ENCODE measurements at regions not wholly inside any gene's neighbourhood (a gene's known extent, or its start where the extent isn't known, plus 50 kb on each side); places are given as distances from the start of the nearest gene placed in this dataset.

DNA sequence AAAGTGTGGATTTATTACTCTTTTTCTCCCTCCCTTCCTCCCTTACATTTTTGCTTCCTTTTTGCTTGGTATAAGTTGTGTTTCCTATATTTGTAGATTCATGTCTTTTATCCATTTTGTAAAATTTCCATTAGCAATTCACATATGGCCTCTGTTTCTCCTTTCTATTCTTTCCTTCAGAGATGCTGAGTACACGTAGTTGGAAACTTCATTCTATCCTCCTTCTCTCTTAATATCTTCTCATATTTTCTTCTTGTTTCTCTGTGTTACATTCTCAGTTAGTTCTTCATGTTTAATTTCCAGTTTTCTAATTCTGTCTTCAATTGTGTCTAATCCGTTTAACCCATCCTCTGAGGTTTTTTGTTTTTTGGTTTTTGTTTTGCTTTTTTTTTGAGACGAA is 188.9 kb downstream of the ZIC5 start:
- TF ChIP-seq, protein P1, sequence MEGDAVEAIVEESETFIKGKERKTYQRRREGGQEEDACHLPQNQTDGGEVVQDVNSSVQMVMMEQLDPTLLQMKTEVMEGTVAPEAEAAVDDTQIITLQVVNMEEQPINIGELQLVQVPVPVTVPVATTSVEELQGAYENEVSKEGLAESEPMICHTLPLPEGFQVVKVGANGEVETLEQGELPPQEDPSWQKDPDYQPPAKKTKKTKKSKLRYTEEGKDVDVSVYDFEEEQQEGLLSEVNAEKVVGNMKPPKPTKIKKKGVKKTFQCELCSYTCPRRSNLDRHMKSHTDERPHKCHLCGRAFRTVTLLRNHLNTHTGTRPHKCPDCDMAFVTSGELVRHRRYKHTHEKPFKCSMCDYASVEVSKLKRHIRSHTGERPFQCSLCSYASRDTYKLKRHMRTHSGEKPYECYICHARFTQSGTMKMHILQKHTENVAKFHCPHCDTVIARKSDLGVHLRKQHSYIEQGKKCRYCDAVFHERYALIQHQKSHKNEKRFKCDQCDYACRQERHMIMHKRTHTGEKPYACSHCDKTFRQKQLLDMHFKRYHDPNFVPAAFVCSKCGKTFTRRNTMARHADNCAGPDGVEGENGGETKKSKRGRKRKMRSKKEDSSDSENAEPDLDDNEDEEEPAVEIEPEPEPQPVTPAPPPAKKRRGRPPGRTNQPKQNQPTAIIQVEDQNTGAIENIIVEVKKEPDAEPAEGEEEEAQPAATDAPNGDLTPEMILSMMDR (IDR thresholded peaks at IDR 0.05; ENCODE audit: insufficient read depth in 1 of 2, low read depth in 1 of 2, low read length in 1 of 2, severe bottlenecking in 1 of 2, unreplicated experiment in 1 of 2): no peak
- Histone ChIP-seq H3K4me3 (ENCODE audit: low read depth, low read length) (no peak overlapping the region), H3K27me3 (replicated peaks; ENCODE audit: control insufficient read depth, insufficient read depth, low read length) (no peaks in the 10 kb centered on the region), H3K4me1 (no peaks in the 10 kb centered on the region), H3K9me3 (peaks cover 8% of the 10 kb centered on the region; the same call in 1 of the 2 replicates), H3K36me3 (ENCODE audit: control insufficient read depth, insufficient read depth, low read length) (no peaks in the 10 kb centered on the region)
- BruUV-seq (replicated peaks): no TSS peak
- Mint-ChIP-seq H3K9me3 (ENCODE audit: unreplicated experiment) (peaks cover 19% of the 10 kb centered on the region), H3K4me3 (ENCODE audit: unreplicated experiment) (no peak overlapping the region), H3K36me3 (ENCODE audit: insufficient read depth, unreplicated experiment) (no peaks in the 10 kb centered on the region), H3K27me3 (ENCODE audit: insufficient read depth, unreplicated experiment) (no peaks in the 10 kb centered on the region), H3K4me1 (ENCODE audit: low read depth, unreplicated experiment) (no peaks in the 10 kb centered on the region), H3K27ac (ENCODE audit: unreplicated experiment) (no peak overlapping the region)
- intact Hi-C loops (cut with micrococcal nuclease; ENCODE audit: unreplicated experiment): no loop called here
- DNase-seq: no peak
- POLR2A ChIA-PET: no interaction called here
- CTCF ChIA-PET: no interaction called here

- intact Hi-C loops (cut with micrococcal nuclease; ENCODE audit: unreplicated experiment): no loop called here
- ChIA-PET POLR2A (no interaction called here), CTCF (no interaction called here)
- Histone ChIP-seq H3K36me3 (ENCODE audit: control insufficient read depth, insufficient read depth, low read length) (no peaks in the 10 kb centered on the region), H3K4me3 (ENCODE audit: low read depth, low read length) (no peak overlapping the region), H3K4me1 (peaks cover 7% of the 10 kb centered on the region; the same call in 1 of the 2 replicates), H3K27me3 (replicated peaks; ENCODE audit: control insufficient read depth, insufficient read depth, low read length) (no peaks in the 10 kb centered on the region), H3K9me3 (peaks cover 8% of the 10 kb centered on the region; the same call in 1 of the 2 replicates)
- Mint-ChIP-seq H3K4me3 (ENCODE audit: unreplicated experiment) (no peak overlapping the region), H3K27ac (ENCODE audit: unreplicated experiment) (no peak overlapping the region), H3K9me3 (ENCODE audit: unreplicated experiment) (peaks cover 19% of the 10 kb centered on the region), H3K4me1 (ENCODE audit: low read depth, unreplicated experiment) (peaks cover 7% of the 10 kb centered on the region), H3K27me3 (ENCODE audit: insufficient read depth, unreplicated experiment) (no peaks in the 10 kb centered on the region), H3K36me3 (ENCODE audit: insufficient read depth, unreplicated experiment) (no peaks in the 10 kb centered on the region)
- TF ChIP-seq, protein P1 (IDR thresholded peaks at IDR 0.05; ENCODE audit: insufficient read depth in 1 of 2, low read depth in 1 of 2, low read length in 1 of 2, severe bottlenecking in 1 of 2, unreplicated experiment in 1 of 2): no peak
- no peak for DNase-seq
- no TSS peak for BruUV-seq (replicated peaks)
These were observed 193.1 kb downstream of the ZIC5 start for GRCh38 chr13:99778500-99778899.

GRCh38 chr13:99777873-99778272 is 193.7 kb downstream of the ZIC5 start:
- no peaks in the 10 kb centered on the region for H3K27me3 Mint-ChIP-seq (ENCODE audit: insufficient read depth, unreplicated experiment)
- H3K4me3 Mint-ChIP-seq (ENCODE audit: unreplicated experiment): no peak overlapping the region
- peaks cover 8% of the 10 kb centered on the region; the same call in 1 of the 2 replicates for H3K9me3 ChIP-seq
- H3K9me3 Mint-ChIP-seq (ENCODE audit: unreplicated experiment): peaks cover 14% of the 10 kb centered on the region
- H3K36me3 ChIP-seq (ENCODE audit: control insufficient read depth, insufficient read depth, low read length): no peaks in the 10 kb centered on the region
- BruUV-seq (replicated peaks): no TSS peak
- H3K36me3 Mint-ChIP-seq (ENCODE audit: insufficient read depth, unreplicated experiment): no peaks in the 10 kb centered on the region
- no peaks in the 10 kb centered on the region for H3K27me3 ChIP-seq (replicated peaks; ENCODE audit: control insufficient read depth, insufficient read depth, low read length)
- ChIA-PET CTCF (no interaction called here), POLR2A (no interaction called here)
- H3K4me3 ChIP-seq (ENCODE audit: low read depth, low read length): no peak overlapping the region
- TF ChIP-seq, protein P1 (IDR thresholded peaks at IDR 0.05; ENCODE audit: insufficient read depth in 1 of 2, low read depth in 1 of 2, low read length in 1 of 2, severe bottlenecking in 1 of 2, unreplicated experiment in 1 of 2): no peak
- intact Hi-C loops (cut with micrococcal nuclease; ENCODE audit: unreplicated experiment): no loop called here
- H3K4me1 Mint-ChIP-seq (ENCODE audit: low read depth, unreplicated experiment): peaks cover 7% of the 10 kb centered on the region
- no peak overlapping the region for H3K27ac Mint-ChIP-seq (ENCODE audit: unreplicated experiment)
- DNase-seq: no peak
- peaks cover 7% of the 10 kb centered on the region; the same call in 1 of the 2 replicates for H3K4me1 ChIP-seq
